ENCODE measurements at regions not wholly inside any gene's neighbourhood (a gene's known extent, or its start where the extent isn't known, plus 50 kb on each side); places are given as distances from the start of the nearest gene placed in this dataset.

- H3K36me3 Mint-ChIP-seq (ENCODE audit: low read depth), result no peaks in the 10 kb centered on the region
- no peak for TF ChIP-seq CTCF (conservative IDR thresholded peaks at IDR 0.05)
- no peak overlapping the region for H3K4me3 Mint-ChIP-seq
- no peaks in the 10 kb centered on the region for H3K27me3 ChIP-seq (ENCODE audit: control insufficient read depth, insufficient read depth, low read length, poor library complexity, severe bottlenecking)
- H3K9me3 Mint-ChIP-seq, result no peaks in the 10 kb centered on the region
- H3K4me3 ChIP-seq (ENCODE audit: low read length), result peak overlapping the region; percentile 64
- H3K4me1 Mint-ChIP-seq, result peaks cover 29% of the 10 kb centered on the region
- H3K9me3 ChIP-seq (ENCODE audit: control insufficient read depth, low read length), result no peaks in the 10 kb centered on the region
- 75% methylated on average over 1 of the region's 2 CpGs; no CpG with 5 or more reads in 1 of the 2 experiments for WGBS, 2 experiments (ENCODE audit: insufficient coverage in 1 of 2, insufficient read length in 1 of 2)
- DNase-seq, result no peak
- H3K36me3 ChIP-seq (ENCODE audit: control insufficient read depth, insufficient read depth, low read length), result no peaks in the 10 kb centered on the region
- H3K27ac ChIP-seq (ENCODE audit: low read depth, low read length), result no peak overlapping the region
- H3K4me1 ChIP-seq (ENCODE audit: control insufficient read depth, insufficient read depth, low read length), result peaks cover 27% of the 10 kb centered on the region
- no peak overlapping the region for H3K9ac ChIP-seq (ENCODE audit: extremely low read depth, low read length, poor library complexity, severe bottlenecking)
- H3K27me3 Mint-ChIP-seq (ENCODE audit: insufficient read depth), result no peaks in the 10 kb centered on the region
- no peak overlapping the region for H3K27ac Mint-ChIP-seq
Observed at GRCh38 chr2:155215037-155215707, 516.7 kb downstream of the KCNJ3 start.

- Mint-ChIP-seq H3K4me1 (peaks cover 4% of the 10 kb centered on the region), H3K9me3 (no peaks in the 10 kb centered on the region), H3K36me3 (ENCODE audit: low read depth) (no peaks in the 10 kb centered on the region), H3K27ac (no peak overlapping the region), H3K27me3 (ENCODE audit: insufficient read depth) (no peaks in the 10 kb centered on the region), H3K4me3 (no peak overlapping the region)
- Histone ChIP-seq H3K4me3 (ENCODE audit: low read length) (no peak overlapping the region), H3K9ac (ENCODE audit: extremely low read depth, low read length, poor library complexity, severe bottlenecking) (no peak overlapping the region), H3K36me3 (ENCODE audit: control insufficient read depth, insufficient read depth, low read length) (no peaks in the 10 kb centered on the region), H3K4me1 (ENCODE audit: control insufficient read depth, insufficient read depth, low read length) (peaks cover 4% of the 10 kb centered on the region), H3K27me3 (ENCODE audit: control insufficient read depth, insufficient read depth, low read length, poor library complexity, severe bottlenecking) (no peaks in the 10 kb centered on the region), H3K27ac (ENCODE audit: low read depth, low read length) (no peak overlapping the region), H3K9me3 (ENCODE audit: control insufficient read depth, low read length) (no peaks in the 10 kb centered on the region)
- 89 to 98% methylated on average over 1 to 2 of the region's 2 CpGs for WGBS, 2 experiments (ENCODE audit: insufficient coverage in 1 of 2, insufficient read length in 1 of 2)
- no peak for DNase-seq
- no peak for TF ChIP-seq CTCF (conservative IDR thresholded peaks at IDR 0.05)
Observed at GRCh38 chr2:155209696-155210450, 511.4 kb downstream of the KCNJ3 start.

- TF ChIP-seq CTCF (conservative IDR thresholded peaks at IDR 0.05), result no peak
- Mint-ChIP-seq H3K27ac (no peak overlapping the region), H3K27me3 (ENCODE audit: insufficient read depth) (no peaks in the 10 kb centered on the region), H3K4me3 (no peak overlapping the region), H3K9me3 (no peaks in the 10 kb centered on the region), H3K36me3 (ENCODE audit: low read depth) (no peaks in the 10 kb centered on the region), H3K4me1 (no peaks in the 10 kb centered on the region)
- Histone ChIP-seq H3K27ac (ENCODE audit: low read depth, low read length) (no peak overlapping the region), H3K4me3 (ENCODE audit: low read length) (no peak overlapping the region), H3K27me3 (ENCODE audit: control insufficient read depth, insufficient read depth, low read length, poor library complexity, severe bottlenecking) (no peaks in the 10 kb centered on the region), H3K36me3 (ENCODE audit: control insufficient read depth, insufficient read depth, low read length) (no peaks in the 10 kb centered on the region), H3K4me1 (ENCODE audit: control insufficient read depth, insufficient read depth, low read length) (no peaks in the 10 kb centered on the region), H3K9ac (ENCODE audit: extremely low read depth, low read length, poor library complexity, severe bottlenecking) (no peak overlapping the region), H3K9me3 (ENCODE audit: control insufficient read depth, low read length) (no peaks in the 10 kb centered on the region)
- DNase-seq, result no peak
- WGBS, 2 experiments (ENCODE audit: insufficient coverage in 1 of 2, insufficient read length in 1 of 2), result 83% methylated on average over 1 of the region's 1 CpG; no CpG with 5 or more reads in 1 of the 2 experiments
Observed at GRCh38 chr2:155203178-155203577, 504.7 kb downstream of the KCNJ3 start.

All from endodermal cell (in vitro differentiated cells).